Natural killer cell (primary cell): ENCODE measurements at regions not wholly inside any gene's neighbourhood (a gene's known extent, or its start where the extent isn't known, plus 50 kb on each side); places are given as distances from the start of the nearest gene placed in this dataset.

Experiments used
- ATAC-seq, 3 donors: fragments of 150-1000 bp in 2 of 3; fragments of 200-7000 bp in 1 of 3; cut with Tn5 transposase; 1 replicate in 1 of 3; 2 replicates in 2 of 3; pipeline ENCODE4 v1.10.0; 2021; ENCODE audit warnings: mild to moderate bottlenecking in 2 of 3, moderate library complexity in 2 of 3
- DNase-seq, 2 donors: peaks; one replicate each; pipeline versions ENCODE4 v3.0.0 to v3.0.0-alpha.2; 2013 to 2021; ENCODE audit warnings: mixed read lengths in 1 of 2
- H3K27ac ChIP-seq: one replicate; pipeline ENCODE4 v1.5.1; 2013; ENCODE audit warnings: mild to moderate bottlenecking, low read length
- H3K27me3 ChIP-seq: one replicate; pipeline ENCODE4 v1.6.1; 2013; ENCODE audit warnings: low read length; ENCODE audit not compliant: control insufficient read depth, insufficient read depth
- H3K36me3 ChIP-seq: one replicate; pipeline ENCODE4 v1.6.1; 2013; ENCODE audit warnings: low read length; ENCODE audit not compliant: control insufficient read depth, insufficient read depth
- H3K4me1 ChIP-seq: one replicate; pipeline ENCODE4 v1.6.1; 2013; ENCODE audit warnings: low read length; ENCODE audit not compliant: control insufficient read depth, insufficient read depth
- H3K4me3 ChIP-seq: one replicate; pipeline ENCODE4 v1.5.1; 2013; ENCODE audit warnings: low read length
- H3K9me3 ChIP-seq: one replicate; pipeline ENCODE4 v1.6.1; 2013; ENCODE audit warnings: low read length; ENCODE audit not compliant: control insufficient read depth, insufficient read depth
- H3K27ac Mint-ChIP-seq, 2 donors: one replicate each; pipeline ENCODE4 v1.8.0; 2022; ENCODE audit warnings: mild to moderate bottlenecking in 2 of 2, mixed read lengths in 2 of 2, moderate library complexity in 1 of 2
- H3K27me3 Mint-ChIP-seq, 2 donors: one replicate each; pipeline ENCODE4 v1.8.0; 2022; ENCODE audit warnings: low read depth in 2 of 2, mixed read lengths in 2 of 2
- H3K36me3 Mint-ChIP-seq: one replicate; pipeline ENCODE4 v1.8.0; 2022; ENCODE audit warnings: mixed read lengths
- H3K4me1 Mint-ChIP-seq, 2 donors: one replicate each; pipeline ENCODE4 v1.8.0; 2022; ENCODE audit warnings: mixed read lengths in 2 of 2
- H3K4me3 Mint-ChIP-seq: one replicate; pipeline ENCODE4 v1.8.0; 2022; ENCODE audit warnings: mild to moderate bottlenecking, moderate library complexity, mixed read lengths
- H3K9me3 Mint-ChIP-seq, 2 donors: one replicate each; pipeline ENCODE4 v1.8.0; 2022; ENCODE audit warnings: mixed read lengths in 2 of 2
- WGBS: methylation state at CpG from one replicate; pipeline ENCODE4 v1.1.7; 2013; ENCODE audit warnings: missing lambda C conversion rate; ENCODE audit not compliant: insufficient coverage; 5-methylcytosine and 5-hydroxymethylcytosine counted together
- intact Hi-C: fragments of 100-400 bp; cut with micrococcal nuclease; formaldehyde crosslinking; loops from one replicate; pipeline ENCODE4 v1.14.2; 2022
- TF ChIP-seq, protein P1 (sequence below): fragments of 200-600 bp; IDR thresholded peaks from one replicate; pipeline ENCODE4 v1.8.0; 2022; ENCODE audit warnings: antibody characterized with exemption

DNA sequence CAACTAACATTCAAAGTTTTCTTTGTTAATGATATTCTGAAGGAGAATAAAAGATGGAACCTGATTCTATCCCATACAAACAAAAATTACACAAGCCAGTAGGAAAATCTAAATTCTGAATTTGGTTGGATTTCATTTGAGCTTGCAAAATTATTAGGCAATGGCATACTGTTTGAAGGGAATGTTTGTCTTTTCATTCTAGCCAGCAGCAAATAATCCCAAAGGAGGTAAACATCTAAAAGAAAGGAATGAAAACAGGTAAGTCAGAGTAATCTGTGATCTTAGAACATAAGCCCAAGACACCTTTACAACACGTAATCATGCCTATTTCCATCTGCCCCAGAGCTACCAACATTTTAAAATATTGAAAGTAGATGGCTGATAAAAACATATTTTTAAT is 482.1 kb upstream of the CITED2 start:
- H3K27ac ChIP-seq = no peak overlapping the region
- no peak overlapping the region for H3K4me3 ChIP-seq
- no peaks in the 10 kb centered on the region for H3K36me3 Mint-ChIP-seq
- no peaks in the 10 kb centered on the region for H3K27me3 Mint-ChIP-seq
- H3K4me3 Mint-ChIP-seq = no peak overlapping the region
- TF ChIP-seq, protein P1, sequence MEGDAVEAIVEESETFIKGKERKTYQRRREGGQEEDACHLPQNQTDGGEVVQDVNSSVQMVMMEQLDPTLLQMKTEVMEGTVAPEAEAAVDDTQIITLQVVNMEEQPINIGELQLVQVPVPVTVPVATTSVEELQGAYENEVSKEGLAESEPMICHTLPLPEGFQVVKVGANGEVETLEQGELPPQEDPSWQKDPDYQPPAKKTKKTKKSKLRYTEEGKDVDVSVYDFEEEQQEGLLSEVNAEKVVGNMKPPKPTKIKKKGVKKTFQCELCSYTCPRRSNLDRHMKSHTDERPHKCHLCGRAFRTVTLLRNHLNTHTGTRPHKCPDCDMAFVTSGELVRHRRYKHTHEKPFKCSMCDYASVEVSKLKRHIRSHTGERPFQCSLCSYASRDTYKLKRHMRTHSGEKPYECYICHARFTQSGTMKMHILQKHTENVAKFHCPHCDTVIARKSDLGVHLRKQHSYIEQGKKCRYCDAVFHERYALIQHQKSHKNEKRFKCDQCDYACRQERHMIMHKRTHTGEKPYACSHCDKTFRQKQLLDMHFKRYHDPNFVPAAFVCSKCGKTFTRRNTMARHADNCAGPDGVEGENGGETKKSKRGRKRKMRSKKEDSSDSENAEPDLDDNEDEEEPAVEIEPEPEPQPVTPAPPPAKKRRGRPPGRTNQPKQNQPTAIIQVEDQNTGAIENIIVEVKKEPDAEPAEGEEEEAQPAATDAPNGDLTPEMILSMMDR = no peak
- H3K4me1 Mint-ChIP-seq = no peaks in the 10 kb centered on the region
- no peak overlapping the region for H3K27ac Mint-ChIP-seq
- WGBS = no CpG with 5 or more reads among the region's 1 CpG
- H3K9me3 ChIP-seq = no peaks in the 10 kb centered on the region
- ATAC-seq (no peak), DNase-seq (no peak)
- H3K4me1 ChIP-seq = no peaks in the 10 kb centered on the region
- no peaks in the 10 kb centered on the region for H3K27me3 ChIP-seq
- no peaks in the 10 kb centered on the region for H3K9me3 Mint-ChIP-seq
- no peaks in the 10 kb centered on the region for H3K36me3 ChIP-seq
- intact Hi-C loops = no loop called here

DNA sequence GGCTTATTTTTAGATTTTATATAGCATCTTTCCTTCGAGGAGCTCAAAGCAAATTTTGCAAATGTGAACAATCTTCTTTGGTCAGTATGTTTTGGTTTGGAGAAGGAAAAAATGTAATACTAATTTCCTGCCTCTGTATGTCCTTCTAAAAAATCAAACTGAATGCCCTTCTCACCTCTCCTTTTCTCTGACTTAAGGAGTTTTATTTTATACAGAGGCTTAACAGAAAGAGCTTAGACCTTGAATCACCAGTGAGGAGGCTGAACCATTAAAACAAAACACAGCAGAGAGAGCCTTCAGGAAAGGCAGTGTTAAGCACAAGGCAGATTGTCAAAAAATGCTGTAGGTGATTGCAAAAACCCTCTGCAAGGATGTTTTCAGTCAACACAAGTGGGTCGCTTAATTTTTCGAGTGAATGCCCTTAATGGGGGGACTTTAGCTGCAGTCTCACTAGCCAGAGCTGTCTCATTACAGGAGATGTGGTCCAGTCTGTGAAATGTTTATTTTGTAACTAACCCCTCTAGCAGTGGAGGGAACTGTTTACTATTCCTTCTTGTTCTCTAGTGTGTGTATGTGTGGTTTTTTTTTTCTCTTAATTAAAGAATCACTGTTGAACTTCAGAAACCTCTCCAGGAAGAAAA is 481.3 kb upstream of the CITED2 start:
- 73% methylated on average over 2 of the region's 3 CpGs for WGBS
- no peaks in the 10 kb centered on the region for H3K9me3 Mint-ChIP-seq
- no peaks in the 10 kb centered on the region for H3K36me3 Mint-ChIP-seq

DNA sequence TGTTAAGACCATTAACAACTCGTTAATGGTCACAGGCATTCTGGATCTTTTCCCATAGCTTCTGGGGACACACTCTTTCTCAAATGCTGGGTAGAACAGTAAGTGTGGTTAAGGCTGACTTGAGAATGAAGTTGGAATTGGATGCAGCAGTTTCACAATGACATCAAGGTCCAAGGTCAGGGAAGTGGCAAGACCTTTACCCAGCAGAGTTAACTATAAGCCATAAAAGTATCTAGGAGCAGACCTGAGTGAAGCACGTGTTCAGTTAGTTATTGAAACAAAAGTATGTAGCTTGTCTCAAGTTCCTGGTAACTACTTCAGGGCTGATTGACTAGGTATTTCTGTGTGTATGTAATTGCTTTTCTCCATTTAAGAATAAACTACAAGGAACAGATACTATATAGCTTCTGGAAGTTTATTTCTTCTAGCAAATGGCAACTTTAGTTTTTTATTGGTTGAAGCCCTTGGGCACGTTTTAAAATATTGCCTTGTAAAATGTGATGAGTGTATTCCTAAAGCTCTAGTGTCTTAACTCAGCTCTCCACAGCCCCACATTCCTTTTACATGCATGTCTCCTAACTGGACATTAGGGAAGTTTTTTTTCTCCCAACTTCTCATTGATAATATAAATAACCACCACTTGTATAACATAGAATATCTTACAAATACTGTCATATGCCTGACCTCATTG is 479.0 kb upstream of the CITED2 start:
- ATAC-seq = no peak
- DNase-seq = no peak
- no peaks in the 10 kb centered on the region for H3K36me3 Mint-ChIP-seq
- H3K27ac Mint-ChIP-seq = no peak overlapping the region
- no peaks in the 10 kb centered on the region for H3K27me3 Mint-ChIP-seq
- peaks cover 0 to 2% of the 10 kb centered on the region in 2 donors for H3K9me3 Mint-ChIP-seq
- no peaks in the 10 kb centered on the region for H3K4me1 Mint-ChIP-seq
- no peaks in the 10 kb centered on the region for H3K9me3 ChIP-seq
- WGBS = 88% methylated on average over 2 of the region's 3 CpGs
- intact Hi-C loops = no loop called here
- H3K36me3 ChIP-seq = no peaks in the 10 kb centered on the region
- H3K4me3 ChIP-seq = no peak overlapping the region
- no peak overlapping the region for H3K27ac ChIP-seq
- H3K4me3 Mint-ChIP-seq = no peak overlapping the region
- H3K4me1 ChIP-seq = no peaks in the 10 kb centered on the region
- no peaks in the 10 kb centered on the region for H3K27me3 ChIP-seq
- TF ChIP-seq, protein P1 = no peak

More for the DNA sequence above, 481.3 kb upstream of the CITED2 start:
- no peak overlapping the region for H3K4me3 Mint-ChIP-seq
- no peak overlapping the region for H3K27ac ChIP-seq
- no peaks in the 10 kb centered on the region for H3K36me3 ChIP-seq
- TF ChIP-seq, protein P1 = no peak
- no peaks in the 10 kb centered on the region for H3K27me3 ChIP-seq
- intact Hi-C loops = no loop called here
- H3K9me3 ChIP-seq = no peaks in the 10 kb centered on the region
- no peak overlapping the region for H3K4me3 ChIP-seq
- no peaks in the 10 kb centered on the region for H3K4me1 ChIP-seq
- no peaks in the 10 kb centered on the region for H3K27me3 Mint-ChIP-seq
- H3K27ac Mint-ChIP-seq = no peak overlapping the region
- H3K4me1 Mint-ChIP-seq = no peaks in the 10 kb centered on the region
- DNase-seq (no peak), ATAC-seq (no peak)
